GM12864 (cell line): ENCODE measurements at regions not wholly inside any gene's neighbourhood (a gene's known extent, or its start where the extent isn't known, plus 50 kb on each side); places are given as distances from the start of the nearest gene placed in this dataset.

Experiments
- DNase-seq: peaks from one replicate; pipeline ENCODE4 v3.0.0-alpha.2; 2011; ENCODE audit warnings: low read depth
- H3K4me3 ChIP-seq: 2 replicates; pipeline ENCODE4 v1.5.1; 2011; ENCODE audit warnings: mild to moderate bottlenecking, low read depth, low read length, control low read depth
- TF ChIP-seq, protein P1 (sequence below): IDR thresholded peaks from 2 replicates; pipeline ENCODE4 v1.5.1; 2011; ENCODE audit warnings: low read depth, mild to moderate bottlenecking, moderate library complexity, low read length, control low read depth, inconsistent platforms; ENCODE audit errors: missing control alignments

- no peak overlapping the region for H3K4me3 ChIP-seq
- TF ChIP-seq, protein P1, sequence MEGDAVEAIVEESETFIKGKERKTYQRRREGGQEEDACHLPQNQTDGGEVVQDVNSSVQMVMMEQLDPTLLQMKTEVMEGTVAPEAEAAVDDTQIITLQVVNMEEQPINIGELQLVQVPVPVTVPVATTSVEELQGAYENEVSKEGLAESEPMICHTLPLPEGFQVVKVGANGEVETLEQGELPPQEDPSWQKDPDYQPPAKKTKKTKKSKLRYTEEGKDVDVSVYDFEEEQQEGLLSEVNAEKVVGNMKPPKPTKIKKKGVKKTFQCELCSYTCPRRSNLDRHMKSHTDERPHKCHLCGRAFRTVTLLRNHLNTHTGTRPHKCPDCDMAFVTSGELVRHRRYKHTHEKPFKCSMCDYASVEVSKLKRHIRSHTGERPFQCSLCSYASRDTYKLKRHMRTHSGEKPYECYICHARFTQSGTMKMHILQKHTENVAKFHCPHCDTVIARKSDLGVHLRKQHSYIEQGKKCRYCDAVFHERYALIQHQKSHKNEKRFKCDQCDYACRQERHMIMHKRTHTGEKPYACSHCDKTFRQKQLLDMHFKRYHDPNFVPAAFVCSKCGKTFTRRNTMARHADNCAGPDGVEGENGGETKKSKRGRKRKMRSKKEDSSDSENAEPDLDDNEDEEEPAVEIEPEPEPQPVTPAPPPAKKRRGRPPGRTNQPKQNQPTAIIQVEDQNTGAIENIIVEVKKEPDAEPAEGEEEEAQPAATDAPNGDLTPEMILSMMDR: no peak
- no peak for DNase-seq
These were observed 88.4 kb upstream of the ZMIZ1 start for GRCh38 chr10:78980354-78980753.

- TF ChIP-seq, protein P1: no peak
- DNase-seq: no peak
- no peak overlapping the region for H3K4me3 ChIP-seq
These were observed 88.0 kb upstream of the ZMIZ1 start for GRCh38 chr10:78980815-78981214.

GRCh38 chr10:78981257-78981969 lies 87.4 kb upstream of the ZMIZ1 start:
- DNase-seq: no peak
- TF ChIP-seq, protein P1: no peak
- no peak overlapping the region for H3K4me3 ChIP-seq

- DNase-seq: no peak
- H3K4me3 ChIP-seq: no peak overlapping the region
- TF ChIP-seq, protein P1: no peak
These were observed 86.8 kb upstream of the ZMIZ1 start for GRCh38 chr10:78981970-78982281.

GRCh38 chr10:78982726-78983125 lies 86.0 kb upstream of the ZMIZ1 start:
- TF ChIP-seq, protein P1: no peak
- no peak overlapping the region for H3K4me3 ChIP-seq
- no peak for DNase-seq

GRCh38 chr10:78983608-78984007 lies 85.2 kb upstream of the ZMIZ1 start:
- TF ChIP-seq, protein P1: no peak
- no peak for DNase-seq
- no peak overlapping the region for H3K4me3 ChIP-seq
